Testis (tissue), 2 donors: ENCODE measurements at regions not wholly inside any gene's neighbourhood (a gene's known extent, or its start where the extent isn't known, plus 50 kb on each side); places are given as distances from the start of the nearest gene placed in this dataset.

Source experiments
- CTCF ChIP-seq, 3 experiments: fragments of 450-650 bp in 2 of 3; fragments of 200-600 bp in 1 of 3; sonication (generic) in 1 of 3; IDR thresholded peaks; one replicate each; pipeline ENCODE4 v1.5.1; 2016 to 2019; ENCODE audit warnings: antibody characterized with exemption in 3 of 3, mild to moderate bottlenecking in 2 of 3, moderate library complexity in 1 of 3
- POLR2A ChIP-seq: fragments of 450-650 bp; IDR thresholded peaks from one replicate; pipeline ENCODE4 v1.6.1; 2017; ENCODE audit warnings: antibody characterized with exemption, mild to moderate bottlenecking, moderate library complexity

- no peak for TF ChIP-seq CTCF (IDR thresholded peaks at IDR 0.05)
- TF ChIP-seq POLR2A, result no peak
Observed at GRCh38 chr11:119804698-119805097, 75.7 kb upstream of the NECTIN1 start.
